SK-N-SH (cell line): ENCODE measurements at regions not wholly inside any gene's neighbourhood (a gene's known extent, or its start where the extent isn't known, plus 50 kb on each side); places are given as distances from the start of the nearest gene placed in this dataset.

Experiments used
- CTCF ChIA-PET: fragments of 300-600, 350-600 bp; formaldehyde crosslinking; extraction: SDS; loops from one replicate; lab custom pipeline; 2021; lab: Yijun Ruan, JAX
- POLR2A ChIA-PET: fragments of 350-600 bp; sonication (Branson Sonifier 250); formaldehyde crosslinking; extraction: SDS; loops from one replicate; lab custom pipeline; 2020; ENCODE audit warnings: antibody characterized with exemption, inconsistent platforms; lab: Yijun Ruan, JAX
- DNase-seq: peaks from one replicate; pipeline ENCODE4 v3.0.0; 2012
- H2AFZ ChIP-seq: fragments of 200-600 bp; sonication (generic); 2 replicates; pipeline ENCODE4 v1.8.1; 2016; ENCODE audit warnings: antibody characterized with exemption, mild to moderate bottlenecking, low read depth
- H3F3A ChIP-seq: fragments of 200-600 bp; sonication (generic); replicated peaks from 2 replicates; pipeline ENCODE3; 2016; ENCODE audit warnings: antibody characterized with exemption, mild to moderate bottlenecking; ENCODE audit not compliant: insufficient read depth
- H3K27ac ChIP-seq, 2 experiments: fragments of 200-500 bp in 1 of 2; fragments of 200-600 bp in 1 of 2; sonication (Bioruptor generic) in 1 of 2; sonication (generic), shearing (Covaris generic) in 1 of 2; 2 replicates each; pipeline versions ENCODE4 v1.5.1 to v1.6.1; 2014 to 2016; ENCODE audit warnings: low read depth in 2 of 2, inconsistent platforms in 1 of 2, low read length in 1 of 2, mild to moderate bottlenecking in 1 of 2, mixed read lengths in 1 of 2
- H3K27me3 ChIP-seq: fragments of 200-600 bp; sonication (generic), shearing (Covaris generic); 2 replicates; pipeline ENCODE4 v1.6.1; 2016; ENCODE audit warnings: mixed run types; ENCODE audit not compliant: insufficient read depth
- H3K36me3 ChIP-seq, 2 experiments: fragments of 200-500 bp in 1 of 2; fragments of 200-600 bp in 1 of 2; sonication (Bioruptor generic) in 1 of 2; sonication (generic) in 1 of 2; replicated peaks in 1 of 2; 2 replicates each; pipeline versions ENCODE3 to v1.5.1; 2014 to 2016; ENCODE audit warnings: low read length in 1 of 2, mild to moderate bottlenecking in 1 of 2; ENCODE audit not compliant: insufficient read depth in 2 of 2, control insufficient read depth in 1 of 2
- H3K4me1 ChIP-seq, 2 experiments: fragments of 200-500 bp in 1 of 2; fragments of 200-600 bp in 1 of 2; sonication (Bioruptor generic) in 1 of 2; sonication (generic), shearing (Covaris generic) in 1 of 2; 2 replicates each; pipeline versions ENCODE4 v1.5.1 to v1.6.1; 2014 to 2016; ENCODE audit warnings: low read depth in 1 of 2, low read length in 1 of 2, mixed run types in 1 of 2; ENCODE audit not compliant: insufficient read depth in 2 of 2, control insufficient read depth in 1 of 2
- H3K4me2 ChIP-seq: fragments of 200-600 bp; sonication (generic), shearing (Covaris generic); 2 replicates; pipeline ENCODE4 v1.6.1; 2017; ENCODE audit warnings: mixed run types
- H3K4me3 ChIP-seq, 2 experiments: fragments of 200-500 bp in 1 of 2; fragments of 200-600 bp in 1 of 2; sonication (Bioruptor generic) in 1 of 2; sonication (generic), shearing (Covaris generic) in 1 of 2; 2 replicates each; pipeline versions ENCODE4 v1.5.1 to v1.8.1; 2014 to 2016; ENCODE audit warnings: low read depth in 2 of 2, inconsistent platforms in 1 of 2, low read length in 1 of 2, mild to moderate bottlenecking in 1 of 2, mixed read lengths in 1 of 2, moderate library complexity in 1 of 2
- H3K79me2 ChIP-seq: fragments of 200-600 bp; sonication (generic); 2 replicates; pipeline ENCODE4 v1.8.1; 2017; ENCODE audit warnings: mild to moderate bottlenecking; ENCODE audit not compliant: insufficient read depth
- H3K9ac ChIP-seq: fragments of 200-600 bp; sonication (generic); 2 replicates; pipeline ENCODE4 v1.6.1; 2017; ENCODE audit warnings: mixed run types
- H3K9me2 ChIP-seq: fragments of 200-600 bp; sonication (generic); 2 replicates; pipeline ENCODE4 v1.6.1; 2017; ENCODE audit warnings: mixed run types
- H3K9me3 ChIP-seq: fragments of 200-600 bp; sonication (generic); 2 replicates; pipeline ENCODE4 v1.6.1; 2017; ENCODE audit warnings: mixed run types, mild to moderate bottlenecking, moderate library complexity
- H4K20me1 ChIP-seq: fragments of 200-600 bp; sonication (generic); 2 replicates; pipeline ENCODE4 v1.6.1; 2017; ENCODE audit warnings: mild to moderate bottlenecking, mixed run types; ENCODE audit not compliant: insufficient read depth
- CTCF ChIP-seq: fragments of 200-600 bp; sonication (generic); IDR thresholded peaks from 2 replicates; pipeline ENCODE4 v1.6.1; 2017; ENCODE audit warnings: antibody characterized with exemption, mild to moderate bottlenecking, moderate library complexity
- ELF1 ChIP-seq: IDR thresholded peaks from 2 replicates; pipeline ENCODE4 v1.4.0; 2012
- EZH2phosphoT487 ChIP-seq: fragments of 200-600 bp; sonication (generic); IDR thresholded peaks from 2 replicates; pipeline ENCODE4 v1.6.1; 2017; ENCODE audit warnings: low read depth, mixed run types, mild to moderate bottlenecking, antibody characterized with exemption, moderate library complexity, borderline replicate concordance
- FOSL2 ChIP-seq: IDR thresholded peaks from 2 replicates; pipeline ENCODE4 v1.4.0; 2012; ENCODE audit warnings: low read depth, mild to moderate bottlenecking, moderate library complexity, borderline replicate concordance
- FOXJ3 ChIP-seq: sonication (generic); formaldehyde crosslinking; IDR thresholded peaks from 2 replicates; pipeline ENCODE4 v1.5.1; 2020; ENCODE audit warnings: mild to moderate bottlenecking, missing genetic modification reagents
- FOXM1 ChIP-seq: IDR thresholded peaks from 2 replicates; pipeline ENCODE4 v1.4.0; 2012; ENCODE audit warnings: low read depth, mild to moderate bottlenecking
- GATA2 ChIP-seq: sonication (generic); formaldehyde crosslinking; IDR thresholded peaks from 2 replicates; pipeline ENCODE4 v1.5.0; 2020; ENCODE audit warnings: mild to moderate bottlenecking, missing genetic modification reagents
- IRF3 ChIP-seq: fragments of 150-350 bp; IDR thresholded peaks from 2 replicates; pipeline ENCODE4 v1.6.1; 2016; ENCODE audit warnings: mild to moderate bottlenecking, low read depth, low read length
- MEF2A ChIP-seq: IDR thresholded peaks from 2 replicates; pipeline ENCODE4 v1.4.0; 2012; ENCODE audit warnings: low read depth, borderline replicate concordance
- MXI1 ChIP-seq: IDR thresholded peaks from 2 replicates; pipeline ENCODE4 v1.6.1; 2012; ENCODE audit warnings: mild to moderate bottlenecking, low read depth, low read length, improper control_type of control experiment
- NFIC ChIP-seq: IDR thresholded peaks from 2 replicates; pipeline ENCODE4 v1.4.0; 2012; ENCODE audit warnings: borderline replicate concordance
- RCOR1 ChIP-seq: fragments of 150-350 bp; IDR thresholded peaks from 2 replicates; pipeline ENCODE4 v1.6.1; 2017; ENCODE audit warnings: antibody characterized with exemption, low read length
- RXRA ChIP-seq: IDR thresholded peaks from 2 replicates; pipeline ENCODE4 v1.4.0; 2012; ENCODE audit warnings: low read depth, mild to moderate bottlenecking, borderline replicate concordance
- SIN3A ChIP-seq: IDR thresholded peaks from 2 replicates; pipeline ENCODE4 v1.6.1; 2012; ENCODE audit warnings: low read depth, mild to moderate bottlenecking, low read length, moderate library complexity, borderline replicate concordance
- SMC3 ChIP-seq: IDR thresholded peaks from 2 replicates; pipeline ENCODE4 v1.6.1; 2012; ENCODE audit warnings: low read depth, low read length, improper control_type of control experiment
- TAF1 ChIP-seq: IDR thresholded peaks from 2 replicates; pipeline ENCODE4 v1.6.1; 2012; ENCODE audit warnings: low read depth, mild to moderate bottlenecking, low read length, moderate library complexity, borderline replicate concordance
- TCF12 ChIP-seq: IDR thresholded peaks from 2 replicates; pipeline ENCODE4 v1.4.0; 2012
- USF1 ChIP-seq: IDR thresholded peaks from 2 replicates; pipeline ENCODE4 v1.4.0; 2012; ENCODE audit warnings: low read depth, borderline replicate concordance
- ZBTB33 ChIP-seq: IDR thresholded peaks from 2 replicates; pipeline ENCODE4 v1.4.0; 2012; ENCODE audit warnings: low read depth, borderline replicate concordance
- WGBS: methylation state at CpG from one replicate; pipeline ENCODE4 v1.1.6; 2017; ENCODE audit warnings: low lambda C conversion rate; 5-methylcytosine and 5-hydroxymethylcytosine counted together

- Histone ChIP-seq H3K9me2 (no peaks in the 10 kb centered on the region), H3K79me2 (no peaks in the 10 kb centered on the region), H3K4me2 (no peak overlapping the region), H3K4me3 (no peak overlapping the region), H3K27me3 (no peaks in the 10 kb centered on the region), H2AFZ (no peak overlapping the region), H3K36me3 (no peaks in the 10 kb centered on the region), H3K4me1 (peaks cover 0 to 3% of the 10 kb centered on the region in 2 experiments; a peak in 1 of 4 replicates), H3K9me3 (no peaks in the 10 kb centered on the region), H3K9ac (no peak overlapping the region), H3F3A (no peaks in the 10 kb centered on the region), H4K20me1 (no peaks in the 10 kb centered on the region), H3K27ac (no peak overlapping the region)
- TF ChIP-seq NFIC (no peak), IRF3 (no peak), RCOR1 (no peak), MEF2A (no peak), MXI1 (no peak), SMC3 (no peak), ZBTB33 (no peak), RXRA (no peak), FOXM1 (no peak), TAF1 (no peak), TCF12 (no peak), FOXJ3 (CRISPR knock-in tag) (no peak)
- no peak for DNase-seq
- WGBS: 52% methylated on average over 3 of the region's 3 CpGs
- ChIA-PET CTCF (interaction anchor here (1.6 kb wide), 1 partner anchor 10 kb away, joined by 5 read pairs; no protein-coding TSS in a partner anchor), POLR2A (no interaction called here)
Observed at GRCh38 chr3:31227131-31227562, 305.6 kb upstream of the STT3B start.

- Histone ChIP-seq H3K79me2 (no peaks in the 10 kb centered on the region), H3K9me3 (no peaks in the 10 kb centered on the region), H3K9ac (no peak overlapping the region), H3K27me3 (no peaks in the 10 kb centered on the region; the same call in 1 of the 2 replicates), H3K4me3 (no peak overlapping the region), H4K20me1 (no peaks in the 10 kb centered on the region), H3K9me2 (no peaks in the 10 kb centered on the region), H3K27ac (no peak overlapping the region), H2AFZ (no peak overlapping the region), H3F3A (no peaks in the 10 kb centered on the region), H3K4me1 (peaks cover 0 to 20% of the 10 kb centered on the region in 2 experiments; a peak in 2 of 4 replicates), H3K36me3 (no peaks in the 10 kb centered on the region), H3K4me2 (no peak overlapping the region)
- CTCF ChIA-PET: interaction anchor here (1.7 kb wide), 1 partner anchor 11 kb away, joined by 6 read pairs; no protein-coding TSS in a partner anchor
- no peak for TF ChIP-seq FOSL2
- no peak for TF ChIP-seq RXRA
- no peak for TF ChIP-seq EZH2phosphoT487
- no peak for TF ChIP-seq ELF1
- no peak for TF ChIP-seq SMC3
- no peak for TF ChIP-seq FOXJ3 (CRISPR knock-in tag)
- TF ChIP-seq SIN3A: no peak
- no peak for TF ChIP-seq CTCF
- TF ChIP-seq GATA2 (CRISPR knock-in tag): no peak
- TF ChIP-seq USF1: no peak
- TF ChIP-seq TAF1: no peak
- no peak for TF ChIP-seq FOXM1
- POLR2A ChIA-PET: no interaction called here
- WGBS: 49% methylated on average over 3 of the region's 3 CpGs
- DNase-seq: no peak
Observed at GRCh38 chr3:31230425-31231223, 302.1 kb upstream of the STT3B start.
